Lung (tissue), 11 donors: ENCODE measurements at regions not wholly inside any gene's neighbourhood (a gene's known extent, or its start where the extent isn't known, plus 50 kb on each side); places are given as distances from the start of the nearest gene placed in this dataset.

Experiments
- ATAC-seq: fragments of 200-7000 bp; cut with Tn5 transposase; one replicate; pipeline ENCODE4 v1.9.1; 2020; ENCODE audit warnings: moderate number of reproducible peaks; ENCODE audit not compliant: insufficient read depth, low FRiP score
- DNase-seq, 3 donors: peaks; one replicate each; pipeline ENCODE4 v3.0.0-alpha.2; 2013 to 2017
- H3K27ac ChIP-seq, 2 donors: one replicate each; pipeline ENCODE4 v1.5.1; 2013; ENCODE audit warnings: mild to moderate bottlenecking in 2 of 2, moderate library complexity in 2 of 2, control low read depth in 1 of 2, inconsistent platforms in 1 of 2, low read depth in 1 of 2, low read length in 1 of 2
- H3K27me3 ChIP-seq, 3 donors: one replicate each; pipeline ENCODE4 v1.5.1; 2013; ENCODE audit warnings: low read length in 2 of 3; ENCODE audit not compliant: control insufficient read depth in 3 of 3, insufficient read depth in 3 of 3
- H3K36me3 ChIP-seq, 4 donors: one replicate each; pipeline ENCODE4 v1.5.1; 2013; ENCODE audit warnings: low read length in 4 of 4, mild to moderate bottlenecking in 1 of 4, moderate library complexity in 1 of 4; ENCODE audit not compliant: control insufficient read depth in 4 of 4, insufficient read depth in 4 of 4
- H3K4me1 ChIP-seq, 5 donors: one replicate each; pipeline ENCODE4 v1.5.1; 2013; ENCODE audit warnings: low read length in 5 of 5, mild to moderate bottlenecking in 2 of 5, moderate library complexity in 1 of 5; ENCODE audit not compliant: control insufficient read depth in 5 of 5, insufficient read depth in 5 of 5
- H3K4me3 ChIP-seq: one replicate; pipeline ENCODE4 v1.5.1; 2013; ENCODE audit warnings: mild to moderate bottlenecking, control low read depth, moderate library complexity
- H3K9ac ChIP-seq, 2 donors: one replicate each; pipeline ENCODE4 v1.5.1; 2013; ENCODE audit warnings: low read length in 2 of 2, control low read depth in 1 of 2; ENCODE audit not compliant: insufficient read depth in 1 of 2
- H3K9me3 ChIP-seq, 4 donors: one replicate each; pipeline ENCODE4 v1.5.1; 2013; ENCODE audit warnings: low read length in 3 of 4, mild to moderate bottlenecking in 1 of 4, moderate library complexity in 1 of 4; ENCODE audit not compliant: control insufficient read depth in 4 of 4, insufficient read depth in 3 of 4
- CTCF ChIP-seq: IDR thresholded peaks from 2 replicates; pipeline ENCODE4 v1.5.1; 2012; ENCODE audit warnings: mild to moderate bottlenecking; ENCODE audit errors: control extremely low read depth, extremely low read depth
- WGBS, 2 donors: extraction: QIAGEN DNeasy Blood & Tissue Kit; methylation state at CpG; one replicate each; pipeline ENCODE4 v1.1.7; 2013; 5-methylcytosine and 5-hydroxymethylcytosine counted together
- donor health status: control.
- donor health status: control.
- donor health status: Bipolar disorder and iron deficiency.
- donor health status: healthy.
- donor health status: DM: yes; HTN: yes; CAD: no.

- WGBS, 2 donors = 85 to 100% methylated on average over 1 of the region's 1 CpG
- Histone ChIP-seq H3K27me3 (peaks cover 0 to 19% (median 16%) of the 10 kb centered on the region in 3 donors), H3K36me3 (no peaks in the 10 kb centered on the region), H3K4me1 (no peaks in the 10 kb centered on the region), H3K27ac (peak overlapping the region in 1 of 2 donors; percentile 33), H3K9me3 (peaks cover 0 to 6% (median 3%) of the 10 kb centered on the region in 4 donors), H3K4me3 (no peak overlapping the region), H3K9ac (no peak overlapping the region)
- no peak for TF ChIP-seq CTCF
- DNase-seq (no peak), ATAC-seq (no peak)
These were observed 104.7 kb upstream of the EGFL6 start for GRCh38 chrX:13464599-13465275.

GRCh38 chrX:13463608-13464007 lies 105.8 kb upstream of the EGFL6 start:
- 21 to 37% methylated on average over 3 of the region's 3 CpGs for WGBS, 2 donors
- peaks cover 0 to 6% (median 3%) of the 10 kb centered on the region in 4 donors for H3K9me3 ChIP-seq
- no peaks in the 10 kb centered on the region for H3K4me1 ChIP-seq
- peaks cover 0 to 18% (median 12%) of the 10 kb centered on the region in 3 donors for H3K27me3 ChIP-seq
- H3K9ac ChIP-seq = no peak overlapping the region
- H3K27ac ChIP-seq = no peak overlapping the region
- no peak for TF ChIP-seq CTCF
- no peak overlapping the region for H3K4me3 ChIP-seq
- H3K36me3 ChIP-seq = no peaks in the 10 kb centered on the region
- DNase-seq (peak; percentile 25 to 74 (median 59)), ATAC-seq (no peak)

GRCh38 chrX:13452283-13452682 lies 117.1 kb upstream of the EGFL6 start:
- Histone ChIP-seq H3K9ac (no peak overlapping the region), H3K4me1 (no peaks in the 10 kb centered on the region), H3K27ac (no peak overlapping the region), H3K27me3 (peaks cover 2 to 37% (median 4%) of the 10 kb centered on the region in 3 donors), H3K4me3 (no peak overlapping the region), H3K9me3 (no peaks in the 10 kb centered on the region), H3K36me3 (no peaks in the 10 kb centered on the region)
- no peak for TF ChIP-seq CTCF
- WGBS, 2 donors = 84 to 93% methylated on average over 7 of the region's 7 CpGs
- DNase-seq (peak in 2 of 3 donors; percentile 18 to 24), ATAC-seq (no peak)

- H3K27ac ChIP-seq = no peak overlapping the region
- ATAC-seq (no peak), DNase-seq (no peak)
- H3K27me3 ChIP-seq = peaks cover under 1 to 31% (median 7%) of the 10 kb centered on the region in 3 donors
- H3K36me3 ChIP-seq = no peaks in the 10 kb centered on the region
- H3K4me1 ChIP-seq = no peaks in the 10 kb centered on the region
- H3K9ac ChIP-seq = no peak overlapping the region
- H3K4me3 ChIP-seq = no peak overlapping the region
- H3K9me3 ChIP-seq = peaks cover 0 to 2% (median 0%) of the 10 kb centered on the region in 4 donors
- TF ChIP-seq CTCF = no peak
These were observed 120.0 kb upstream of the EGFL6 start for GRCh38 chrX:13449441-13449840.
